Mucosa of descending colon (tissue), 3 donors: ENCODE measurements at regions not wholly inside any gene's neighbourhood (a gene's known extent, or its start where the extent isn't known, plus 50 kb on each side); places are given as distances from the start of the nearest gene placed in this dataset.

Source experiments
- ATAC-seq: fragments of 200-7000 bp; cut with Tn5 transposase; one replicate; pipeline ENCODE4 v1.9.1; 2020; ENCODE audit warnings: mild to moderate bottlenecking, moderate library complexity
- DNase-seq, 3 donors: peaks; one replicate each; pipeline ENCODE4 v3.0.0-alpha.2; 2020
- H3K36me3 ChIP-seq: fragments of 200-600 bp; one replicate; pipeline ENCODE4 v1.8.0; 2021; ENCODE audit warnings: low read depth, mild to moderate bottlenecking
- H3K4me1 ChIP-seq: fragments of 200-600 bp; one replicate; pipeline ENCODE4 v1.8.0; 2021; ENCODE audit warnings: low read depth, mild to moderate bottlenecking
- H3K4me3 ChIP-seq: fragments of 200-600 bp; one replicate; pipeline ENCODE4 v1.8.0; 2021; ENCODE audit warnings: mild to moderate bottlenecking
- H3K9me3 ChIP-seq: fragments of 200-600 bp; one replicate; pipeline ENCODE4 v1.8.0; 2021; ENCODE audit warnings: mild to moderate bottlenecking
- intact Hi-C, 2 donors: fragments of 100-400 bp; cut with DNase I in 1 of 2; cut with micrococcal nuclease in 1 of 2; formaldehyde crosslinking; loops; one replicate each; pipeline versions ENCODE4 v1.11.0 to v1.11.1; 2022; cut with DNase I, micrococcal nuclease
- TF ChIP-seq, protein P1 (sequence below): fragments of 200-600 bp; IDR thresholded peaks from one replicate; pipeline ENCODE4 v1.8.0; 2022; ENCODE audit warnings: antibody characterized with exemption, mild to moderate bottlenecking
- donor health status: DM: no; HTN: no; CAD: no; lungs with moderate emphysema.
- donor health status: DM: no; HTN: no; CAD: no.
- donor health status: DM: no; HTN: yes; CAD: no.

DNA sequence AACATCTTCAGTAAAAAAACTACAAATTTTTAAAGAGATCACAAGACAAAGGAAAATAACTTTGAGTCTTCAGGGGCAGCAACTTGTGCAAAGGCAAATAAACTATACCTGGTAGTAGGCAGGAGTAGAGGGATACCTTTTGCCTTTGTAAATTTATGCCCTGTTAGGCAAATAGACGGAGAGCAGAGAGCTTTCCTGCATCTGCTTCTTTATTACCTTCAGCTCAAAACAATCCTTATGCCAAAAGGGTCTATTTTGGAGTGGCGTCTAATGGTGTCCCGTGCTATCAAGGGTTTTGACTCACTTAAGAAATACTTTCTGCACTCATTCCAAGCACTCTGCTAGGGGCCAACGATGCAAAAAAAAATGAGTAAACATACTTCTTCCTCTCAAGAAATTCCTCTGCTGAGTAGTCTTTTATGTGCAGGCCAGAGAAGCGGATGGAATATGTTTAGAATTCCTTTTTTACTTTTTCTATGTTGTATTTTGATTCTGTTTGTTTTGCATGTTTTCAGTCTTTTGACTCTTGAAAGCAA lies 131.9 kb downstream of the ANXA5 start:
- ATAC-seq: no peak

DNA sequence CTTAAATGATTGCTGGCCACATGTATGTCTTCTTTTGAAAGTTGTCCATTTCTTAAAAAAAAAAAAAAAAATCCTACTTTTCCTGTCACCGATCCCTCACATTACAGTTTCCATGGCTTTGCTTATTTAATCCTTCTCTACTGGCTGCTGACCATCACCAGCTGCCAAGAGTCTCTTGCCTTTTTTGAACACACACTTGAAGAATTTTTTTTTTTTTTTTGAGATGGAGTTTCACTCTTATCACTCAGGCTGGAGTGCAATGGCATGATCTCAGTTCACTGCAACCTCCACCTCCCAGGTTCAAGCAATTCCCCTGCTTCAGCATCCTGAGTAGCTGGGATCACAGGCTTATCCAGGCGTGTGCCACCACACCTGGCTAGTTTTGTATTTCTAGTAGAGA lies 134.0 kb downstream of the ANXA5 start:
- no peak for ATAC-seq
- no peaks in the 10 kb centered on the region for H3K36me3 ChIP-seq
- intact Hi-C loops: no loop called here
- TF ChIP-seq, protein P1, sequence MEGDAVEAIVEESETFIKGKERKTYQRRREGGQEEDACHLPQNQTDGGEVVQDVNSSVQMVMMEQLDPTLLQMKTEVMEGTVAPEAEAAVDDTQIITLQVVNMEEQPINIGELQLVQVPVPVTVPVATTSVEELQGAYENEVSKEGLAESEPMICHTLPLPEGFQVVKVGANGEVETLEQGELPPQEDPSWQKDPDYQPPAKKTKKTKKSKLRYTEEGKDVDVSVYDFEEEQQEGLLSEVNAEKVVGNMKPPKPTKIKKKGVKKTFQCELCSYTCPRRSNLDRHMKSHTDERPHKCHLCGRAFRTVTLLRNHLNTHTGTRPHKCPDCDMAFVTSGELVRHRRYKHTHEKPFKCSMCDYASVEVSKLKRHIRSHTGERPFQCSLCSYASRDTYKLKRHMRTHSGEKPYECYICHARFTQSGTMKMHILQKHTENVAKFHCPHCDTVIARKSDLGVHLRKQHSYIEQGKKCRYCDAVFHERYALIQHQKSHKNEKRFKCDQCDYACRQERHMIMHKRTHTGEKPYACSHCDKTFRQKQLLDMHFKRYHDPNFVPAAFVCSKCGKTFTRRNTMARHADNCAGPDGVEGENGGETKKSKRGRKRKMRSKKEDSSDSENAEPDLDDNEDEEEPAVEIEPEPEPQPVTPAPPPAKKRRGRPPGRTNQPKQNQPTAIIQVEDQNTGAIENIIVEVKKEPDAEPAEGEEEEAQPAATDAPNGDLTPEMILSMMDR: no peak
- no peak for DNase-seq
- H3K4me3 ChIP-seq: no peak overlapping the region
- H3K4me1 ChIP-seq: no peaks in the 10 kb centered on the region
- H3K9me3 ChIP-seq: no peaks in the 10 kb centered on the region

More for the DNA sequence above, 131.9 kb downstream of the ANXA5 start:
- TF ChIP-seq, protein P1: no peak
- intact Hi-C loops: no loop called here
- Histone ChIP-seq H3K4me1 (no peaks in the 10 kb centered on the region), H3K36me3 (no peaks in the 10 kb centered on the region), H3K4me3 (no peak overlapping the region), H3K9me3 (no peaks in the 10 kb centered on the region)
- DNase-seq: no peak

DNA sequence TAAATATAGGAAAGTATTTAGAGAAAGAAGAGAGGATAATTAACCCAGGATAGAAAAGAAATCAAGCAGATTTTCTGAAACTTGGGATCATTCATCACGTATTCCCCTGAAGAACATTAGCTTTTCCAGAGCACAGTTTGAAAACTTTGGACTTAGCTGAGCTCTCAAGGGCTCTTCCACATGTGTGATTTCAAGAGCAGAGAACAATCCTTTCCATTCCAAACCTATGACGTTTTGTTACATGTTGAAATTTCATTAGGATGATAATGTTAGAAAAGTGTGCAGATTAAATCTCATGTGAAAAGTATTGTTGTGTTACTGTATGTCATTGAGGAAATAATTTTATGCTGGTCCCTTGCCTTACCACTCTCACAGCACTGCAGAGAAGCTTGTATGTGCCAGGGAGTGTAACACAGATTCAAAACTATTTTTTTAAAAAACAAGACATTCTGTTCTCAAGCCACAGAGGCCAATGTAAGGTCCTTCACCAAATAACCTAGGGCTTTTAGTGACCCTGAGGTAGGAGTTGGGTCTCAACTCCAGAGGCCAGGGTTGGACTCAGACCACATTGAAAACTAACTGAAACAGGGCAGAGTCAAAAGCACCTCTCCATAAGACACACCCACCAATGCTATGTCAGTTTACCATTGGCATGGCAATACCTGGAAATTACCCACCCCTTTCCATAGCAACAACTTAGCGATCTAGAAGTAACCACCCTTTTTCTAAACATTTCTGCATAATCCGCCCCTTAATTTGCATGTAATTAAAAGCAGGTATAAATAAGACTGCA lies 141.3 kb downstream of the ANXA5 start:
- H3K9me3 ChIP-seq: no peaks in the 10 kb centered on the region
- TF ChIP-seq, protein P1: no peak
- no peak overlapping the region for H3K4me3 ChIP-seq
- H3K4me1 ChIP-seq: no peaks in the 10 kb centered on the region
- ATAC-seq (no peak), DNase-seq (no peak)
- intact Hi-C loops: no loop called here
- H3K36me3 ChIP-seq: no peaks in the 10 kb centered on the region

DNA sequence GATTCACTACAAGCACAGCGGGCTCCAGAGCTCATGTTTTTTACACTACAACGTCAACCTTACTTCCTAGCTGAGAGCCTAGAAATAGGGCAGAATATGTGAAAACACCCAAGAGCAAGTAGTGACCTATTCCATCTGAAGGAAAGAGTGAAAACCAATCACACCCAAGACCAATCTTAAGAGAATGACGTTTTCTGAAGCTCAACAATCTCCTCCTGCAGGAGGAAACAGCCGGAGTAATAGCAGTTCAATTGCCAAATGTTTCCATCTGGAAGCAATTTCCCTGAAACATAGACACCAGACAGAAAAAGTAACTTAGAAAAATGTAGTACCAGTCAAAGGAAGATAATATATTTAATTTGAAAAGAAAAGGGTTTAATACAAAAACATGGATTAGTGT lies 142.4 kb downstream of the ANXA5 start:
- Histone ChIP-seq H3K36me3 (no peaks in the 10 kb centered on the region), H3K9me3 (no peaks in the 10 kb centered on the region), H3K4me3 (no peak overlapping the region), H3K4me1 (no peaks in the 10 kb centered on the region)
- DNase-seq: no peak
- TF ChIP-seq, protein P1: no peak
- intact Hi-C loops: no loop called here
- ATAC-seq: no peak

DNA sequence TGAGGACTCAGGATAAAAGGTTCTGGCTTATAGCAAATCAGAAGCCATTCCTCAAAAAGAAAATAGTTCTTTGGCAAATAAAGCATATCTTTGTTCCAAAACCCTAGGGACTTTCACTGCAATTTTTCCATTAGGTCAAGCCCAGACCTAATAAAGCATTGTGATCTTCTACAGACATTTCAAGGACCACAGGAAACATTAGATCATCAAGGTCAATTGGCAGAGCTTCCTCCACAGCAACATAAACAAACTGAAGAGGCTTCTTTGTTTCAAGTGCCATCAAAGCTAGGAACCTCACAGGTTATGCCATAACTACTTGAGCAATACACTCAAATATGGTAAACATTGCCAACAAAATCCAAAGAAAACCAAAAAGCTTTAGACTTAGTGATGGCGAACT lies 144.9 kb downstream of the ANXA5 start:
- intact Hi-C loops: no loop called here

More for the DNA sequence above, 144.9 kb downstream of the ANXA5 start:
- no peak for ATAC-seq
- Histone ChIP-seq H3K4me1 (no peaks in the 10 kb centered on the region), H3K9me3 (no peaks in the 10 kb centered on the region), H3K4me3 (no peak overlapping the region), H3K36me3 (no peaks in the 10 kb centered on the region)
- TF ChIP-seq, protein P1: no peak
- DNase-seq: no peak
